Neural cell (in vitro differentiated cells): ENCODE measurements at regions not wholly inside any gene's neighbourhood (a gene's known extent, or its start where the extent isn't known, plus 50 kb on each side); places are given as distances from the start of the nearest gene placed in this dataset.

Experiments used
- H2AFZ ChIP-seq: fragments of 200-600, 300-800 bp; sonication (generic), shearing (Covaris generic); 2 replicates; pipeline ENCODE4 v1.6.0; 2014; ENCODE audit warnings: low read depth, mild to moderate bottlenecking, antibody characterized with exemption, low read length, moderate library complexity
- H3F3A ChIP-seq: fragments of 200-600 bp; shearing (Covaris generic); 2 replicates; pipeline ENCODE4 v1.6.1; 2016; ENCODE audit warnings: mild to moderate bottlenecking, moderate library complexity, mixed read lengths, antibody characterized with exemption, low read length; ENCODE audit not compliant: insufficient read depth, poor library complexity, severe bottlenecking
- H3K27ac ChIP-seq: fragments of 200-600, 300-800 bp; sonication (generic), shearing (Covaris generic); 2 replicates; pipeline ENCODE4 v1.5.1; 2014; ENCODE audit warnings: mild to moderate bottlenecking, low read length, moderate library complexity
- H3K27me3 ChIP-seq: fragments of 300-800, 200-600 bp; sonication (generic), shearing (Covaris generic); 2 replicates; pipeline ENCODE4 v1.6.0; 2014; ENCODE audit warnings: mild to moderate bottlenecking, low read depth, low read length, moderate library complexity; ENCODE audit not compliant: insufficient read depth
- H3K36me3 ChIP-seq: fragments of 300-800, 200-600 bp; sonication (generic), shearing (Covaris generic); 2 replicates; pipeline ENCODE4 v1.5.1; 2014; ENCODE audit warnings: mild to moderate bottlenecking, antibody characterized with exemption, low read length, moderate library complexity; ENCODE audit not compliant: insufficient read depth
- H3K4me2 ChIP-seq: fragments of 300-800, 200-600 bp; sonication (generic), shearing (Covaris generic); 2 replicates; pipeline ENCODE4 v1.6.0; 2014; ENCODE audit warnings: mild to moderate bottlenecking, low read length
- H3K4me3 ChIP-seq: fragments of 300-800, 200-600 bp; sonication (generic), shearing (Covaris generic); 2 replicates; pipeline ENCODE4 v1.5.1; 2014; ENCODE audit warnings: mild to moderate bottlenecking, low read length, moderate library complexity
- H3K79me2 ChIP-seq: fragments of 200-600 bp; shearing (Covaris generic); replicated peaks from 2 replicates; pipeline ENCODE4 v1.6.0; 2014; ENCODE audit warnings: mild to moderate bottlenecking, low read length, moderate library complexity; ENCODE audit not compliant: insufficient read depth
- H3K9ac ChIP-seq: fragments of 300-800, 200-600 bp; sonication (generic), shearing (Covaris generic); 2 replicates; pipeline ENCODE4 v1.6.1; 2016; ENCODE audit warnings: mild to moderate bottlenecking, low read length, mixed read lengths
- H3K9me2 ChIP-seq: fragments of 200-600 bp; shearing (Covaris generic); 2 replicates; pipeline ENCODE4 v1.6.1; 2016; ENCODE audit warnings: mild to moderate bottlenecking, low read length, mixed read lengths; ENCODE audit not compliant: insufficient read depth
- H3K9me3 ChIP-seq: fragments of 200-600, 300-800 bp; sonication (generic), shearing (Covaris generic); 2 replicates; pipeline ENCODE4 v1.6.1; 2016; ENCODE audit warnings: mild to moderate bottlenecking, mixed run types, low read length, moderate library complexity, mixed read lengths
- H4K20me1 ChIP-seq: fragments of 200-600 bp; shearing (Covaris generic); 2 replicates; pipeline ENCODE4 v1.6.1; 2016; ENCODE audit warnings: mild to moderate bottlenecking, mixed run types; ENCODE audit not compliant: insufficient read depth
- CTCF ChIP-seq: fragments of 450-650 bp; IDR thresholded peaks from 2 replicates; pipeline ENCODE4 v1.5.1; 2014; ENCODE audit warnings: antibody characterized with exemption, mild to moderate bottlenecking, moderate library complexity; ENCODE audit not compliant: poor library complexity, severe bottlenecking
- EP300 ChIP-seq: fragments of 450-650 bp; conservative IDR thresholded peaks from 2 replicates; pipeline ENCODE4 v1.6.1; 2014; ENCODE audit warnings: antibody characterized with exemption, mild to moderate bottlenecking, moderate library complexity; ENCODE audit not compliant: poor library complexity, severe bottlenecking
- EZH2 ChIP-seq: fragments of 200-600, 300-800 bp; shearing (Covaris generic), sonication (generic); IDR thresholded peaks from 2 replicates; pipeline ENCODE4 v1.6.1; 2014; ENCODE audit warnings: antibody characterized with exemption, low read length, borderline replicate concordance, mild to moderate bottlenecking; ENCODE audit not compliant: insufficient read depth, poor library complexity, severe bottlenecking
- MXI1 ChIP-seq: fragments of 450-650 bp; conservative IDR thresholded peaks from 2 replicates; pipeline ENCODE4 v1.6.1; 2014; ENCODE audit warnings: antibody characterized with exemption, mild to moderate bottlenecking; ENCODE audit not compliant: poor library complexity, severe bottlenecking
- POLR2AphosphoS5 ChIP-seq: IDR thresholded peaks from 2 replicates; pipeline ENCODE4 v1.6.1; 2012
- RAD21 ChIP-seq: fragments of 450-650 bp; conservative IDR thresholded peaks from 2 replicates; pipeline ENCODE4 v1.6.1; 2014; ENCODE audit warnings: antibody characterized with exemption, mild to moderate bottlenecking, moderate library complexity
- REST ChIP-seq: IDR thresholded peaks from 2 replicates; pipeline ENCODE4 v1.6.1; 2012; ENCODE audit warnings: borderline replicate concordance
- SMC3 ChIP-seq: fragments of 450-650 bp; conservative IDR thresholded peaks from 2 replicates; pipeline ENCODE4 v1.6.1; 2014; ENCODE audit warnings: antibody characterized with exemption, mild to moderate bottlenecking, moderate library complexity; ENCODE audit not compliant: poor library complexity
- TAF1 ChIP-seq: IDR thresholded peaks from 2 replicates; pipeline ENCODE4 v1.6.1; 2012; ENCODE audit warnings: low read depth

DNA sequence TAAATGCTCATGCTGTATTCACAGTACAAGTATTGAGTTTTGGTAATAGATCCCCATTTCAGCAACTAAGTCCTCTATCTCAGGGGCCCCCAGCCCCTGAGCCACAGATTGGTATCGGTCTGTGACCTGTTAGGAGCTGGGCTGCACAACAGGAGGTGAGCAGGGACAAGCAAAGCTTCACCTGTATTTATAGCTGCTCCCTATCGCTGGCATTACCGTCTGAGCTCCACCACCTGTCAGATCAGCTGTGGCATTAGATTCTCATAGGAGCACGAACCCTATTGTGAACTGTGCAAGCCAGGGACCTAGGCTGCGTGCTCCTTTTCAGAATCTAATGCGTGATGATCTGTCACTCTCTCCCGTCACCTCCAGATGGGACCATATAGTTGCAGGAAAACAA lies 262.8 kb upstream of the UBE2E2 start:
- H2AFZ ChIP-seq = no peak overlapping the region
- no peak overlapping the region for H3K27ac ChIP-seq
- no peaks in the 10 kb centered on the region for H4K20me1 ChIP-seq
- H3K9me2 ChIP-seq = no peaks in the 10 kb centered on the region
- no peaks in the 10 kb centered on the region for H3K9me3 ChIP-seq
- TF ChIP-seq SMC3 = no peak
- TF ChIP-seq POLR2AphosphoS5 = no peak
- no peak for TF ChIP-seq REST
- TF ChIP-seq TAF1 = no peak
- TF ChIP-seq EP300 = no peak
- no peak for TF ChIP-seq EZH2
- TF ChIP-seq RAD21 = no peak
- TF ChIP-seq MXI1 = no peak
- no peak for TF ChIP-seq CTCF
- H3K27me3 ChIP-seq = no peaks in the 10 kb centered on the region
- H3K36me3 ChIP-seq = no peaks in the 10 kb centered on the region
- H3K9ac ChIP-seq = no peak overlapping the region
- no peaks in the 10 kb centered on the region for H3K79me2 ChIP-seq
- H3K4me3 ChIP-seq = no peak overlapping the region
- peaks cover 4% of the 10 kb centered on the region for H3F3A ChIP-seq
- H3K4me2 ChIP-seq = no peak overlapping the region

- Histone ChIP-seq H3F3A (no peaks in the 10 kb centered on the region), H3K36me3 (no peaks in the 10 kb centered on the region), H3K27me3 (no peaks in the 10 kb centered on the region), H3K27ac (no peak overlapping the region), H3K4me2 (no peak overlapping the region), H4K20me1 (no peaks in the 10 kb centered on the region), H3K79me2 (no peaks in the 10 kb centered on the region), H3K9me3 (no peaks in the 10 kb centered on the region), H3K4me3 (no peak overlapping the region), H3K9ac (no peak overlapping the region), H2AFZ (no peak overlapping the region), H3K9me2 (no peaks in the 10 kb centered on the region)
- no peak for TF ChIP-seq EZH2
- TF ChIP-seq RAD21 = no peak
- no peak for TF ChIP-seq CTCF
- no peak for TF ChIP-seq EP300
Measured at GRCh38 chr3:22942981-22943380, 260.1 kb upstream of the UBE2E2 start.
